ENCODE measurements at regions not wholly inside any gene's neighbourhood (a gene's known extent, or its start where the extent isn't known, plus 50 kb on each side); places are given as distances from the start of the nearest gene placed in this dataset. TPM values are rescaled to one million over a fixed set of nuclear protein-coding genes. Genes with fewer than 3 reads are reported as not detected.

DNA sequence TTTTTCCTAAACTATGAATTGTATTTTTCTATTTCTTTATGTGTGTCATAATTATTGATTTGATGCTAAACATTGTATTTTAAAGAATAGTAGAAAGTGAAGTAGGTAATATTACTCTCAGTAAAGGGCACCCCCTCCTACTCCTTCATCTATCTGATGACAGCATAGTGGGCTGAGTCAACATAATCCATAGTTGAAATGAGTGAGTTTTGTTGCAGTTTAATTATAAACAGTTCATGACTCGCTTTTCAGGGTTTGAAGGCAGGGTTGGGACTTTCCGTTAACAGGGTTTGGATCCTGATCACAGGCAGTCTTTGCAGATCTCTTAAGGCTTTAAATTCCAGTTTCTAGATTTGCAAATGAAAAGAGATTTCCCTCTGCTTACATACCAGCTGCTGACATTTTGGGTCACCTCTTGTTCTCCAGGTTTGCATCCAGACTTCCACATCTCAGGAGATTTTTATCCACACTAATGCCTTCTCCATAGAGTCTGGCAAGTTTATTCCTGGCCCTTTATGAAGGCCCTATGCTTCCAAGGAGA lies 54.0 kb upstream of the TACR3 start:
- H3K4me1 ChIP-seq, result no peaks in the 10 kb centered on the region
- H3K36me3 ChIP-seq, result no peaks in the 10 kb centered on the region
- WGBS, 2 donors, result 89 to 91% methylated on average over 2 of the region's 2 CpGs
- DNase-seq, result no peak
- no peak overlapping the region for H3K4me3 ChIP-seq (replicated peaks in 1 of 3)
- no peaks in the 10 kb centered on the region for H3K27me3 ChIP-seq
- H3K9me3 ChIP-seq, result no peaks in the 10 kb centered on the region
- intact Hi-C loops (cut with DNase I), result no loop called here
- no peak for TF ChIP-seq POLR2A (IDR thresholded peaks at IDR 0.05)
- TF ChIP-seq, protein P1, sequence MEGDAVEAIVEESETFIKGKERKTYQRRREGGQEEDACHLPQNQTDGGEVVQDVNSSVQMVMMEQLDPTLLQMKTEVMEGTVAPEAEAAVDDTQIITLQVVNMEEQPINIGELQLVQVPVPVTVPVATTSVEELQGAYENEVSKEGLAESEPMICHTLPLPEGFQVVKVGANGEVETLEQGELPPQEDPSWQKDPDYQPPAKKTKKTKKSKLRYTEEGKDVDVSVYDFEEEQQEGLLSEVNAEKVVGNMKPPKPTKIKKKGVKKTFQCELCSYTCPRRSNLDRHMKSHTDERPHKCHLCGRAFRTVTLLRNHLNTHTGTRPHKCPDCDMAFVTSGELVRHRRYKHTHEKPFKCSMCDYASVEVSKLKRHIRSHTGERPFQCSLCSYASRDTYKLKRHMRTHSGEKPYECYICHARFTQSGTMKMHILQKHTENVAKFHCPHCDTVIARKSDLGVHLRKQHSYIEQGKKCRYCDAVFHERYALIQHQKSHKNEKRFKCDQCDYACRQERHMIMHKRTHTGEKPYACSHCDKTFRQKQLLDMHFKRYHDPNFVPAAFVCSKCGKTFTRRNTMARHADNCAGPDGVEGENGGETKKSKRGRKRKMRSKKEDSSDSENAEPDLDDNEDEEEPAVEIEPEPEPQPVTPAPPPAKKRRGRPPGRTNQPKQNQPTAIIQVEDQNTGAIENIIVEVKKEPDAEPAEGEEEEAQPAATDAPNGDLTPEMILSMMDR (IDR thresholded peaks at IDR 0.05), result no peak
- no peak overlapping the region for H3K27ac ChIP-seq

Small RNA genes lying in the stretch of these regions (small RNA-seq; reads per million reads assigned to genes)
- gene RNU6-635P, result not detected
